ENCODE measurements at regions not wholly inside any gene's neighbourhood (a gene's known extent, or its start where the extent isn't known, plus 50 kb on each side); places are given as distances from the start of the nearest gene placed in this dataset.

GRCh38 chr13:47310401-47310800, 413.5 kb upstream of the HTR2A start:
- Histone ChIP-seq H3K4me3 (ENCODE audit: severe bottlenecking) (no peak overlapping the region), H3K27ac (ENCODE audit: poor library complexity, severe bottlenecking) (no peak overlapping the region), H3K4me1 (ENCODE audit: insufficient read depth, poor library complexity, severe bottlenecking) (no peaks in the 10 kb centered on the region), H3K27me3 (ENCODE audit: insufficient read depth, poor library complexity, severe bottlenecking) (no peaks in the 10 kb centered on the region), H3K36me3 (ENCODE audit: low read depth) (no peaks in the 10 kb centered on the region), H3K9me3 (ENCODE audit: severe bottlenecking) (no peaks in the 10 kb centered on the region)
- ATAC-seq (ENCODE audit: low read depth) (no peak), DNase-seq (ENCODE audit: low spot score) (no peak)
- TF ChIP-seq, protein P1, sequence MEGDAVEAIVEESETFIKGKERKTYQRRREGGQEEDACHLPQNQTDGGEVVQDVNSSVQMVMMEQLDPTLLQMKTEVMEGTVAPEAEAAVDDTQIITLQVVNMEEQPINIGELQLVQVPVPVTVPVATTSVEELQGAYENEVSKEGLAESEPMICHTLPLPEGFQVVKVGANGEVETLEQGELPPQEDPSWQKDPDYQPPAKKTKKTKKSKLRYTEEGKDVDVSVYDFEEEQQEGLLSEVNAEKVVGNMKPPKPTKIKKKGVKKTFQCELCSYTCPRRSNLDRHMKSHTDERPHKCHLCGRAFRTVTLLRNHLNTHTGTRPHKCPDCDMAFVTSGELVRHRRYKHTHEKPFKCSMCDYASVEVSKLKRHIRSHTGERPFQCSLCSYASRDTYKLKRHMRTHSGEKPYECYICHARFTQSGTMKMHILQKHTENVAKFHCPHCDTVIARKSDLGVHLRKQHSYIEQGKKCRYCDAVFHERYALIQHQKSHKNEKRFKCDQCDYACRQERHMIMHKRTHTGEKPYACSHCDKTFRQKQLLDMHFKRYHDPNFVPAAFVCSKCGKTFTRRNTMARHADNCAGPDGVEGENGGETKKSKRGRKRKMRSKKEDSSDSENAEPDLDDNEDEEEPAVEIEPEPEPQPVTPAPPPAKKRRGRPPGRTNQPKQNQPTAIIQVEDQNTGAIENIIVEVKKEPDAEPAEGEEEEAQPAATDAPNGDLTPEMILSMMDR (IDR thresholded peaks at IDR 0.05; ENCODE audit: poor library complexity, severe bottlenecking), result no peak

DNA sequence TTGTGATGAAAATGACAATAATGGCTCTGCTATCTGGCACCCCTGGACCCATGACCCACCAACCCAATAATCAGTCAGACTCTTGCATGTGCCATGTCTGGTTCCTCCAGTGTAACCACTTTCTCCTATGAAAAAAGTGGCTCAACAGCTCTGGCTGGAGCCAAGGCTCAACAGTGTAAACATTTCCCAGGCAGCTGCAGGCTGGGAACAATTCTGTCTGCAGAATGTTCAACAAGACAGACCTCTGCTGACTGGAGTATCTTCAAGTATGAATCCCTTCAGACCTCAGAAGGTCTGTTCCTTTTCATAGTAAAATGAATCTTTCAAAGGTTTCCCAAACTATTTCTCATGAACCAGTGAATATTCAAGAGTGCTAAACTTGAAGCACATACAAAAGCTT, 410.1 kb upstream of the HTR2A start:
- Histone ChIP-seq H3K27ac (ENCODE audit: poor library complexity, severe bottlenecking) (no peak overlapping the region), H3K9me3 (ENCODE audit: severe bottlenecking) (no peaks in the 10 kb centered on the region), H3K4me3 (ENCODE audit: severe bottlenecking) (no peak overlapping the region), H3K4me1 (ENCODE audit: insufficient read depth, poor library complexity, severe bottlenecking) (no peaks in the 10 kb centered on the region), H3K27me3 (ENCODE audit: insufficient read depth, poor library complexity, severe bottlenecking) (no peaks in the 10 kb centered on the region), H3K36me3 (ENCODE audit: low read depth) (no peaks in the 10 kb centered on the region)
- ATAC-seq (ENCODE audit: low read depth), result no peak
- TF ChIP-seq, protein P1 (IDR thresholded peaks at IDR 0.05; ENCODE audit: poor library complexity, severe bottlenecking), result no peak
- DNase-seq (ENCODE audit: low spot score), result no peak

GRCh38 chr13:47303626-47304025, 406.8 kb upstream of the HTR2A start:
- no peaks in the 10 kb centered on the region for H3K27me3 ChIP-seq (ENCODE audit: insufficient read depth, poor library complexity, severe bottlenecking)
- no peak overlapping the region for H3K4me3 ChIP-seq (ENCODE audit: severe bottlenecking)
- no peaks in the 10 kb centered on the region for H3K36me3 ChIP-seq (ENCODE audit: low read depth)
- no peak overlapping the region for H3K27ac ChIP-seq (ENCODE audit: poor library complexity, severe bottlenecking)
- H3K4me1 ChIP-seq (ENCODE audit: insufficient read depth, poor library complexity, severe bottlenecking), result peaks cover 4% of the 10 kb centered on the region
- DNase-seq (ENCODE audit: low spot score) (no peak), ATAC-seq (ENCODE audit: low read depth) (no peak)
- TF ChIP-seq, protein P1 (IDR thresholded peaks at IDR 0.05; ENCODE audit: poor library complexity, severe bottlenecking), result no peak
- H3K9me3 ChIP-seq (ENCODE audit: severe bottlenecking), result no peaks in the 10 kb centered on the region

GRCh38 chr13:47299304-47299703, 402.5 kb upstream of the HTR2A start:
- H3K4me3 ChIP-seq (ENCODE audit: severe bottlenecking), result no peak overlapping the region
- DNase-seq (ENCODE audit: low spot score) (no peak), ATAC-seq (ENCODE audit: low read depth) (no peak)
- no peaks in the 10 kb centered on the region for H3K9me3 ChIP-seq (ENCODE audit: severe bottlenecking)
- no peaks in the 10 kb centered on the region for H3K36me3 ChIP-seq (ENCODE audit: low read depth)
- H3K27ac ChIP-seq (ENCODE audit: poor library complexity, severe bottlenecking), result no peak overlapping the region
- H3K4me1 ChIP-seq (ENCODE audit: insufficient read depth, poor library complexity, severe bottlenecking), result peaks cover 11% of the 10 kb centered on the region
- no peaks in the 10 kb centered on the region for H3K27me3 ChIP-seq (ENCODE audit: insufficient read depth, poor library complexity, severe bottlenecking)
- TF ChIP-seq, protein P1 (IDR thresholded peaks at IDR 0.05; ENCODE audit: poor library complexity, severe bottlenecking), result no peak

DNA sequence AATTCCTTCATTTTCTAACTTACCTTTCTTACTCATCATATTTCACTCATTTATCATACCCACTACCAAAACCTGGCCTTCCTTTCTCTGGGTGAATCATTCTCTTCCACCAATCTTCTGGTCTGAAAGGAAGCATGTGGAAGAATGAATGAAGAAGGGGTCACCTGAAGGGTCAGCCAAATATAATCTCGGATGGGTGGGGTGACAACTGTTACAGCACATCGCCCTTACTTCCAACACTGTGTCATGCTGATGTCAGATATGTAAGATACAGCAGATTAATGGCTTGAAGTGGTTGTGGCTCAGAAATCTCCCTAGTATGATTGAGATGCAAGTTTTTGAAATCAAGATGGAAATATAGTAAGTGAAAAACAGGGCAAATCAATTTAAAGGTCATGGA, 401.7 kb upstream of the HTR2A start:
- H3K36me3 ChIP-seq (ENCODE audit: low read depth), result no peaks in the 10 kb centered on the region
- DNase-seq (ENCODE audit: low spot score) (no peak), ATAC-seq (ENCODE audit: low read depth) (no peak; the same call in 2 of the 3 replicates)
- no peak overlapping the region for H3K27ac ChIP-seq (ENCODE audit: poor library complexity, severe bottlenecking)
- no peaks in the 10 kb centered on the region for H3K27me3 ChIP-seq (ENCODE audit: insufficient read depth, poor library complexity, severe bottlenecking)
- no peak overlapping the region for H3K4me3 ChIP-seq (ENCODE audit: severe bottlenecking)
- H3K9me3 ChIP-seq (ENCODE audit: severe bottlenecking), result no peaks in the 10 kb centered on the region
- H3K4me1 ChIP-seq (ENCODE audit: insufficient read depth, poor library complexity, severe bottlenecking), result peaks cover 11% of the 10 kb centered on the region
- TF ChIP-seq, protein P1 (IDR thresholded peaks at IDR 0.05; ENCODE audit: poor library complexity, severe bottlenecking), result no peak

Data from RWPE2 (cell line).